Coronary artery (tissue), 2 donors: ENCODE measurements at regions not wholly inside any gene's neighbourhood (a gene's known extent, or its start where the extent isn't known, plus 50 kb on each side); places are given as distances from the start of the nearest gene placed in this dataset.

ENCODE experiments used
- DNase-seq: peaks from one replicate; pipeline ENCODE4 v3.0.0-alpha.2; 2017; ENCODE audit warnings: low spot score
- H3K27ac ChIP-seq, 2 donors: fragments of 200-600 bp; sonication (generic); one replicate each; pipeline ENCODE4 v1.5.1; 2016 to 2019
- H3K4me3 ChIP-seq: fragments of 200-600 bp; sonication (generic); 2 replicates; pipeline ENCODE4 v1.5.1; 2016; ENCODE audit warnings: mild to moderate bottlenecking, moderate library complexity
- CTCF ChIP-seq: fragments of 200-600 bp; sonication (generic); IDR thresholded peaks from one replicate; pipeline ENCODE4 v1.5.1; 2019; ENCODE audit warnings: antibody characterized with exemption

- Histone ChIP-seq H3K27ac (no peak overlapping the region), H3K4me3 (no peak overlapping the region)
- no peak for DNase-seq
- no peak for TF ChIP-seq CTCF
Observed at GRCh38 chr10:123445261-123445775, 220.8 kb upstream of the GPR26 start.

DNA sequence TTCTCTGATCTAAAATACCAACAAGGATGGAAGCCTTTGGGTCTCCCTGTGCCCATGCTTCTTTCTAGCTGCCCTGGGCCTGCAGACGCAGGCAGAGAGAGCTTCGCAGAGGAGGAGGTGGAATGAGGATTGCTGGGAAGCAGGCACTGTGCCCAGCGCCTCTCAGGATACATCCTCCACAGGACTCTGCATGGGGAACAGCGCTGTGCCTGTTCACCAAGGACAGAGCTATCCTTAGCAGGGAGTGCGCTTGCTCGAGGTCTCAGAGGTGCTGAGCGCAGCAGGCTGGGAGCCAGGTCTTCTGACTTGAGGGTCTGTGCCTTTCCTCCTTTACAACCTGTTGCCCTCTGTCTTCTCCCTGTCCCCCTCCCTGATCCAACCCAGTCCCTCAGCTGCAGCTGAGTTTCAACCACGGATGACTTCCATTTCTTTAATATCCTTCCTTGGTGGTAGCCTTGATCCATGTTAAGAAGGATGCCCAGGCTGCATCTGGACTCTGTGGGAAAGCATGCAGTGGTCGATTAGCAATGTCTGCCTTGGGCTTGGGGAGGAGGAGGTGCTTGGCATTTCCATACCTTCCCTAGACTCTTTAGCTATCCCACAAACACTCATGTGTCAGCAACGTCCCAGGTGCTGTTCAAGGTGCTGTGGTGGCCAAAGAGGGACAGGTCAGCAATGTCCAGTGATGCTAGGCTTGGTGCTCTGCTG, 219.6 kb upstream of the GPR26 start:
- no peak for DNase-seq
- no peak overlapping the region for H3K27ac ChIP-seq
- TF ChIP-seq CTCF = no peak
- H3K4me3 ChIP-seq = no peak overlapping the region

GRCh38 chr10:123449234-123449962, 216.8 kb upstream of the GPR26 start:
- no peak for DNase-seq
- TF ChIP-seq CTCF = no peak
- no peak overlapping the region for H3K4me3 ChIP-seq
- no peak overlapping the region for H3K27ac ChIP-seq

- Histone ChIP-seq H3K27ac (no peak overlapping the region), H3K4me3 (no peak overlapping the region)
- DNase-seq = no peak
- TF ChIP-seq CTCF = no peak
Observed at GRCh38 chr10:123450956-123451605, 215.1 kb upstream of the GPR26 start.

DNA sequence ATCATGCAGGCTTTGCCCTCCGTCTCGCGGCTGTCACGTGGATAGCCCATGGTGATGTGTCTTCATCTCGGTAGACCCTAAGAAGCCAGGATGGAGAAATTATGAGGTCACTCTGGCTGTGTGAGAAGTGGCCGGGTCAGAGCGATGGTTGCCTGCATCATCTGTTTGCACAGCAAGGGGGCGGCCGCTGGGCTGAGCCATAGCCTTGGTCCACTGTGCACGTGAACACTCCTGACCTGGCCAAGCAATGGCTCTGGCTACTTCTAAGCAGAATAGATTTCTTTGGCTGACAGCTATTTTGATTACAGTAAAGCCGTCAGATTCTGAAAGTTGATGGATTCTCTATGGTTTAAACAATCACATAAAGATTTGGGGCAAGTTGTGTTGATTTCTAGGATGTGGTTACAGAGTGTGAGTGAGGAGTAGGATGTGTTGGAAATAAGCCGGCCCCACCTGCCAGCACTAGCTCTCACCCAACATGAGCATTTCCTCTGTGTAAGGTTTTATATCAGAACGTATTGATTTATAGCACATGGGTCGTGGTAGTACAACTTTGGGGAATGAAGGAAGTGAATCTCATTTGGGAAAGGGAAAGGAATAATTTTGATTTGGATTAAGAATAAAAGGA, 214.4 kb upstream of the GPR26 start:
- TF ChIP-seq CTCF = no peak

DNA sequence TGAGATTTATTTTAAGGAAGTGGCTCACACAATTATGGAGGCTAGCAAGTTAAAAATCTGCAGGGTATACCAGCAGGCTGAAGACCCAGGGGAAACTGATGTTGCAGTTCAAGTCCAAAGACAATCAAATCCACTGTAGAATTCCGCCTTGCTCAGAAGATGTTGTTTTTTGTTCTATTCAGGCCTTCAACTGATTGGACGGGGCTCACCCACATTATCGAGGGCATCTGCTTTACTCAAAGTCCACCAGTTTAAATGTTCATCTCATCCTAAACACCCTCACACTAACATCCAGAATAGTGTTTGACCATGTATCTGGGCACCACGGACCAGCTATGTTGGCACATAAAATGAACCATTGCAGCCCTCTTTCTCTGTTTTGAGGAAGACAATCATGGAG, 211.2 kb upstream of the GPR26 start:
- no peak for DNase-seq
- no peak for TF ChIP-seq CTCF
- no peak overlapping the region for H3K27ac ChIP-seq
- no peak overlapping the region for H3K4me3 ChIP-seq

More for the DNA sequence above, 214.4 kb upstream of the GPR26 start:
- H3K4me3 ChIP-seq = no peak overlapping the region
- DNase-seq = no peak
- no peak overlapping the region for H3K27ac ChIP-seq
